ENCODE measurements at regions not wholly inside any gene's neighbourhood (a gene's known extent, or its start where the extent isn't known, plus 50 kb on each side); places are given as distances from the start of the nearest gene placed in this dataset.
"Not testable (repeated sequence)": the region's sequence is repeated elsewhere in the genome, so short reads cannot be mapped to it uniquely, and the experiment has no call there.

GRCh38 chr21:19493437-19494241, 1090.1 kb upstream of the TMPRSS15 start:
- H3K4me3 Mint-ChIP-seq; H3K27ac ChIP-seq (ENCODE audit: low read depth, low read length); H3K4me1 Mint-ChIP-seq; H3K27me3 ChIP-seq (ENCODE audit: insufficient read depth, low read length, poor library complexity, severe bottlenecking); CTCF ChIA-PET; H3K36me3 ChIP-seq (ENCODE audit: insufficient read depth, low read length); H3K4me1 ChIP-seq (ENCODE audit: insufficient read depth, low read length); H3K9me3 ChIP-seq (ENCODE audit: low read length); H3K36me3 Mint-ChIP-seq; POLR2A ChIA-PET; H3K4me3 ChIP-seq (ENCODE audit: low read length); DNase-seq; H3K27me3 Mint-ChIP-seq; H3K27ac Mint-ChIP-seq: not testable (repeated sequence)
- H3K9me3 Mint-ChIP-seq: peaks cover 0 to 16% (median 2%) of the 10 kb centered on the region in 5 donors

- no peak overlapping the region for H3K27ac Mint-ChIP-seq
- DNase-seq: no peak
- no peaks in the 10 kb centered on the region for H3K36me3 Mint-ChIP-seq
- POLR2A ChIA-PET: no interaction called here
- CTCF ChIA-PET: no interaction called here
- no peak overlapping the region for H3K4me3 Mint-ChIP-seq
- Histone ChIP-seq H3K9me3 (ENCODE audit: low read length) (no peaks in the 10 kb centered on the region), H3K27ac (ENCODE audit: low read depth, low read length) (no peak overlapping the region), H3K36me3 (ENCODE audit: insufficient read depth, low read length) (no peaks in the 10 kb centered on the region), H3K4me3 (ENCODE audit: low read length) (no peak overlapping the region), H3K27me3 (ENCODE audit: insufficient read depth, low read length, poor library complexity, severe bottlenecking) (no peaks in the 10 kb centered on the region), H3K4me1 (ENCODE audit: insufficient read depth, low read length) (no peaks in the 10 kb centered on the region)
- H3K27me3 Mint-ChIP-seq: no peaks in the 10 kb centered on the region
- no peaks in the 10 kb centered on the region for H3K4me1 Mint-ChIP-seq
- peaks cover 5 to 28% (median 6%) of the 10 kb centered on the region in 5 donors for H3K9me3 Mint-ChIP-seq
Measured at GRCh38 chr21:19501115-19501514, 1097.5 kb upstream of the TMPRSS15 start.

- H3K27ac Mint-ChIP-seq: no peak overlapping the region
- H3K4me1 Mint-ChIP-seq: no peaks in the 10 kb centered on the region
- H3K9me3 ChIP-seq (ENCODE audit: low read length): no peaks in the 10 kb centered on the region
- no peak overlapping the region for H3K27ac ChIP-seq (ENCODE audit: low read depth, low read length)
- no peak overlapping the region for H3K4me3 Mint-ChIP-seq
- no peaks in the 10 kb centered on the region for H3K36me3 Mint-ChIP-seq
- DNase-seq: no peak
- no peaks in the 10 kb centered on the region for H3K4me1 ChIP-seq (ENCODE audit: insufficient read depth, low read length)
- H3K4me3 ChIP-seq (ENCODE audit: low read length): no peak overlapping the region
- H3K36me3 ChIP-seq (ENCODE audit: insufficient read depth, low read length): no peaks in the 10 kb centered on the region
- ChIA-PET CTCF (no interaction called here), POLR2A (no interaction called here)
- no peaks in the 10 kb centered on the region for H3K27me3 ChIP-seq (ENCODE audit: insufficient read depth, low read length, poor library complexity, severe bottlenecking)
- H3K9me3 Mint-ChIP-seq: peaks cover 11 to 36% (median 14%) of the 10 kb centered on the region in 5 donors
- H3K27me3 Mint-ChIP-seq: no peaks in the 10 kb centered on the region
Measured at GRCh38 chr21:19507682-19508260, 1104.2 kb upstream of the TMPRSS15 start.

- H3K36me3 ChIP-seq (ENCODE audit: insufficient read depth, low read length): no peaks in the 10 kb centered on the region
- no peaks in the 10 kb centered on the region for H3K4me1 ChIP-seq (ENCODE audit: insufficient read depth, low read length)
- DNase-seq: no peak
- no peak overlapping the region for H3K27ac Mint-ChIP-seq
- no peaks in the 10 kb centered on the region for H3K9me3 ChIP-seq (ENCODE audit: low read length)
- ChIA-PET POLR2A (no interaction called here), CTCF (no interaction called here)
- H3K9me3 Mint-ChIP-seq: peaks cover 11 to 29% (median 14%) of the 10 kb centered on the region in 5 donors
- H3K36me3 Mint-ChIP-seq: no peaks in the 10 kb centered on the region
- H3K27me3 Mint-ChIP-seq: no peaks in the 10 kb centered on the region
- H3K4me3 ChIP-seq (ENCODE audit: low read length): no peak overlapping the region
- H3K27ac ChIP-seq (ENCODE audit: low read depth, low read length): no peak overlapping the region
- H3K27me3 ChIP-seq (ENCODE audit: insufficient read depth, low read length, poor library complexity, severe bottlenecking): no peaks in the 10 kb centered on the region
- no peaks in the 10 kb centered on the region for H3K4me1 Mint-ChIP-seq
- no peak overlapping the region for H3K4me3 Mint-ChIP-seq
Measured at GRCh38 chr21:19508442-19508841, 1104.9 kb upstream of the TMPRSS15 start.

- DNase-seq: no peak
- Histone ChIP-seq H3K9me3 (ENCODE audit: low read length) (no peaks in the 10 kb centered on the region), H3K36me3 (ENCODE audit: insufficient read depth, low read length) (no peaks in the 10 kb centered on the region), H3K4me1 (ENCODE audit: insufficient read depth, low read length) (no peaks in the 10 kb centered on the region), H3K4me3 (ENCODE audit: low read length) (no peak overlapping the region), H3K27me3 (ENCODE audit: insufficient read depth, low read length, poor library complexity, severe bottlenecking) (no peaks in the 10 kb centered on the region), H3K27ac (ENCODE audit: low read depth, low read length) (no peak overlapping the region)
- ChIA-PET CTCF (no interaction called here), POLR2A (no interaction called here)
- H3K27ac Mint-ChIP-seq: no peak overlapping the region
- no peaks in the 10 kb centered on the region for H3K4me1 Mint-ChIP-seq
- no peak overlapping the region for H3K4me3 Mint-ChIP-seq
- no peaks in the 10 kb centered on the region for H3K36me3 Mint-ChIP-seq
- no peaks in the 10 kb centered on the region for H3K27me3 Mint-ChIP-seq
- peaks cover 11 to 27% (median 14%) of the 10 kb centered on the region in 5 donors for H3K9me3 Mint-ChIP-seq
Measured at GRCh38 chr21:19508844-19509243, 1105.3 kb upstream of the TMPRSS15 start.

- ChIA-PET CTCF (no interaction called here), POLR2A (no interaction called here)
- DNase-seq: no peak
- Histone ChIP-seq H3K9me3 (ENCODE audit: low read length) (no peaks in the 10 kb centered on the region), H3K4me3 (ENCODE audit: low read length) (no peak overlapping the region), H3K36me3 (ENCODE audit: insufficient read depth, low read length) (no peaks in the 10 kb centered on the region), H3K27ac (ENCODE audit: low read depth, low read length) (no peak overlapping the region), H3K4me1 (ENCODE audit: insufficient read depth, low read length) (no peaks in the 10 kb centered on the region), H3K27me3 (ENCODE audit: insufficient read depth, low read length, poor library complexity, severe bottlenecking) (no peaks in the 10 kb centered on the region)
- Mint-ChIP-seq H3K36me3 (no peaks in the 10 kb centered on the region), H3K4me3 (no peak overlapping the region), H3K27ac (no peak overlapping the region), H3K9me3 (peaks cover 9 to 36% (median 19%) of the 10 kb centered on the region in 5 donors), H3K27me3 (no peaks in the 10 kb centered on the region), H3K4me1 (no peaks in the 10 kb centered on the region)
Measured at GRCh38 chr21:19510057-19510456, 1106.5 kb upstream of the TMPRSS15 start.

- Histone ChIP-seq H3K27me3 (ENCODE audit: insufficient read depth, low read length, poor library complexity, severe bottlenecking) (no peaks in the 10 kb centered on the region), H3K27ac (ENCODE audit: low read depth, low read length) (no peak overlapping the region)
- CTCF ChIA-PET: no interaction called here
Measured at GRCh38 chr21:19510653-19511052, 1107.1 kb upstream of the TMPRSS15 start.

GRCh38 chr21:19522381-19522780, 1118.8 kb upstream of the TMPRSS15 start:
- CTCF ChIA-PET: no interaction called here
- Mint-ChIP-seq H3K27me3 (no peaks in the 10 kb centered on the region), H3K9me3 (peaks cover 2 to 17% (median 15%) of the 10 kb centered on the region in 5 donors), H3K4me3 (no peak overlapping the region), H3K36me3 (no peaks in the 10 kb centered on the region), H3K27ac (no peak overlapping the region), H3K4me1 (no peaks in the 10 kb centered on the region)
- Histone ChIP-seq H3K36me3 (ENCODE audit: insufficient read depth, low read length) (no peaks in the 10 kb centered on the region), H3K27ac (ENCODE audit: low read depth, low read length) (no peak overlapping the region), H3K9me3 (ENCODE audit: low read length) (no peaks in the 10 kb centered on the region), H3K27me3 (ENCODE audit: insufficient read depth, low read length, poor library complexity, severe bottlenecking) (no peaks in the 10 kb centered on the region), H3K4me1 (ENCODE audit: insufficient read depth, low read length) (no peaks in the 10 kb centered on the region), H3K4me3 (ENCODE audit: low read length) (no peak overlapping the region)
- POLR2A ChIA-PET: no interaction called here
- DNase-seq: no peak

More at GRCh38 chr21:19510653-19511052, 1107.1 kb upstream of the TMPRSS15 start:
- Histone ChIP-seq H3K9me3 (ENCODE audit: low read length) (no peaks in the 10 kb centered on the region), H3K36me3 (ENCODE audit: insufficient read depth, low read length) (no peaks in the 10 kb centered on the region), H3K4me1 (ENCODE audit: insufficient read depth, low read length) (no peaks in the 10 kb centered on the region), H3K4me3 (ENCODE audit: low read length) (no peak overlapping the region)
- Mint-ChIP-seq H3K36me3 (no peaks in the 10 kb centered on the region), H3K27ac (no peak overlapping the region), H3K4me1 (no peaks in the 10 kb centered on the region), H3K9me3 (peaks cover 9 to 36% (median 19%) of the 10 kb centered on the region in 5 donors), H3K4me3 (no peak overlapping the region), H3K27me3 (no peaks in the 10 kb centered on the region)
- DNase-seq: no peak
- POLR2A ChIA-PET: no interaction called here
